ENCODE measurements at regions not wholly inside any gene's neighbourhood (a gene's known extent, or its start where the extent isn't known, plus 50 kb on each side); places are given as distances from the start of the nearest gene placed in this dataset.

- no peak for DNase-seq (ENCODE audit: low spot score)
Observed at GRCh38 chr9:126125577-126125976, 201.1 kb upstream of the MVB12B start.

DNA sequence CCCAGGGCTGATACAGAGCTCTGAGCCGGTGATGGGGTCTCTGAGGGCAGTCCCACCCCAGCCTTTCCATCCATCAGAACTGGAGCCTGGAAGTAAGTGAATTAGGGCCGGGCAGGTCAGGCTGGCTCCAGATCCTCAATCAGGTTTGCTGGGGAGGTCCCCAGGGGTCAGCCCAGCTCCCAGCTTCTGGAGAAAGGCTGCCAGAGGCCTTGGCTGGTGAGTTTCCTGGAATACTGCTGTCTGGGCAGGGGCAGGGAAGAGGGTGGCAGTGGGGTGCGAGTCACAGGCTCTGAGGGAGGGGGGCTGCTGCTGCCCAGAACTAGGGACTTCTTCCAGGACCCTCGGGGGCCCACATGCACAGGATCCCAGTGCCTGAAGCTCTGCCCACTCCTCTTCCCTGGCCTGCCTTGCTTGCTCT is 200.6 kb upstream of the MVB12B start:
- no peak for DNase-seq (ENCODE audit: low spot score)

GRCh38 chr9:126126807-126127206 is 199.8 kb upstream of the MVB12B start:
- DNase-seq (ENCODE audit: low spot score) = no peak

GRCh38 chr9:126127591-126127990 is 199.0 kb upstream of the MVB12B start:
- DNase-seq (ENCODE audit: low spot score) = no peak

- DNase-seq (ENCODE audit: low spot score) = no peak
Observed at GRCh38 chr9:126128494-126129142, 198.0 kb upstream of the MVB12B start.

GRCh38 chr9:126131066-126132010 is 195.3 kb upstream of the MVB12B start:
- no peak for DNase-seq (ENCODE audit: low spot score)

- DNase-seq (ENCODE audit: low spot score) = no peak
Observed at GRCh38 chr9:126132746-126133145, 193.9 kb upstream of the MVB12B start.

DNA sequence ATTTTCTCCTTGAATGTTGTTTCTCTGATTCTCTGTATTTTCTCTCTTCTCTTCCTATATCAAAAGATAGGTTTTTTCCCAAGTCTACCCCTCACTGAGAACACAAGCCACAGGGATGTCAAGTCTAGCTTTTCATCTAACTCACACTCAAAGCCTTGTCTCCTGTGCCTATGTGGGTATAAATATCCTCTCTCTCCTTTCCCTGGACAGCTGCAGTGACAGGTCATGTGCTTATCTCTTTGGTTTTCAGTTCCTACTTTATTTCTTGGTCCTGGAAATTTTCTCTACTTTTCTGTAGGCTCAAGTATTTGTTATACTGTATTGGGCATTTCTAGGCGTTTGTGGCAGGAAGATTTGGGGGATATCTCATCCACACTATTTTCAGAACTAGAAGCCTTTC is 182.4 kb upstream of the MVB12B start:
- DNase-seq (ENCODE audit: low spot score) = no peak

DNA sequence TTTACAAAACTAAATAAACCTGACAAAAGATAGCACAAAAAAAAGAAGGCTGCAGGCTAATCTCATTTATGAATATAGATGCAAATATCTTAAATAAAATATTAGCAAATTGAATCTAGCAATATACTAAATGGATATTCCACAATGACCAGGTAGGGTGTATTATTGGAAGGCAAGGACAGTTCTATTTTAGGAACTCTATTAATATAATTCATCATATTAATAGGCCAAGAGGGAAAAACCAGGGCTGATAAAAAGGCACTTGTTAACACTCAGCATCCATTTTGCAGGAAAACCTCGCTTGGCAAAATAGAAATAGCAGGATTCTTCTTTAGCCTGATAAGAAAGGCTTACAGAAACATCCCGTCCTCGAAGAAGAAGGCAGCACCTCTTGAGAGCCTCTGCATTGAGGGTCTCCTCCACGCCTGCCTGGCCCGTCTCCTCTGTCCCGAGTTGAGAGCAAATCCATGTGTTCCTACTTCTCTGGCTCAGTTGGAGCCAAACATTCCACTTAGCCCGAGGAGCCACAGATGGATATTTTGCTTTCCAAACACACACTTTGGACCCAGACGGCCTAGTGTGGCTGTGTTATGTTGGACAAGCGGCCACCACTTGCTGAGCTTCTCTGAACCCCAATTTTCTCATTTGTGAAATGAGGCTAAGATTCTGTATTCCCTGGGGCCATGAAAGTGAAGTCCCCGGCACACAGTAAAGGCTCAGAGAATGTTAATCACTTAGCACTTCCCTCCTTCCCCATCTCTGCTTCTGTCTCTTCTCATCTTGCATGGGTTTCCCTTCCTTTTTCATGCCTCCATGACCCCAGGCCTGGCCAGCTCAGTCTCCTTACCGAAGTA is 181.8 kb upstream of the MVB12B start:
- no peak for DNase-seq (ENCODE audit: low spot score)

DNA sequence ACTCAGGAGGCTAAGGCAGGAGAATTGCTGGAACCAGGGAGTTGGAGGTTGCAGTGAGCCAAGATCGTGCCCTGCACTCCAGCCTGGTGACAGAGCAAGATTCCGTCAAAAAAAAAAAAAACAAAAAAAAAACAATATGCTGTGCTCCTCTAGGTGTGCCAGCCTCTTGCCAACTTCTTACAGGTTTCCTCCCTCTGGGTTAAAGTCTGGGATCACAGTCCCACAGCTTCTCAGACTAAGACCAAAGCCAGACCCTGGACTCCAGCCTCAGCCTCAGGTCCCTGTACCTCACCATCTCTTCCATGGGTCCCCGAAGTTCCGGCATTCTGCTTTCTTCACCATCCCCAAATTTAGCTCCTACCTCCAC is 180.8 kb upstream of the MVB12B start:
- no peak for DNase-seq (ENCODE audit: low spot score)

DNA sequence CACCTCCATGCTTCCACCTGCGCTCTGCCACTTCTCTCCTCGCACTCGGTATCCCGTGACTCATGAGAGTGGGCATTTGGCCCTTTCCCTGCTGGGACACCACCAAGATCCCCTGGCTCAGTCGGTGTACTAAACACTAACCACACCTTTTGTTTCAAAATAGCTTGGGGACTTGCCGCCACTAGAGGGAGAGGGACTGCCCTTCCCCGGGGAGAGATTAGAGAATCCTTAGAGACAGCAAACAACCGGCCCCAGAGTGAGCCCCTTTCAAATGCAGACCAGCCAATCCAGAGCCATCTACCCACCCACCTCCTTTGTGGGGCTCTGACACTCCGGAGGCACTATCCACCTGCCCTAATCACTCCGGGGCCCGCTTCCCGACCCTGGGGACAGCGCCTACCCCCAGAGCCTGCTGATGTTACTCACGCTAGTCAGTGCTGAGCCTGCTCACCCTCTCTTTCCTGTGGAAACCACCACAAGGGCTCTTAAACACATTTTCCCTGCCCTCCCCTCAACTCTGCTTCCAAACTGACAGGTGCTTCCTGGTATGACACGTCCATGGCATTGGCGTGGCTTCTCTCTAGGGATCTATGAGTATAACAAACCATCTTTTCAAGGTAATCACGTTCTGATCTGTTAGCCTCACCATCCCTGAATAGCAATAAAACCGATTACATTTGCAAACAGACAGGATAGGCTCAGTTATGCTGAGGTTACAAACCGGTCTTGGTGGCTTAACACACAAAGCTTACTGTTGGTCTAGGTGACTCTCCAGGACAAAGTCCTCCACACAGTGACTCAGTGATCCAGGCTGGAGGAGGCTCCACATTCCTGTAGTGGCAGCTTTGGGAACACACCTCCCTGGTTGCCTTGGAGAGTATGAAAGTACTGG is 180.1 kb upstream of the MVB12B start:
- DNase-seq (ENCODE audit: low spot score) = no peak

DNA sequence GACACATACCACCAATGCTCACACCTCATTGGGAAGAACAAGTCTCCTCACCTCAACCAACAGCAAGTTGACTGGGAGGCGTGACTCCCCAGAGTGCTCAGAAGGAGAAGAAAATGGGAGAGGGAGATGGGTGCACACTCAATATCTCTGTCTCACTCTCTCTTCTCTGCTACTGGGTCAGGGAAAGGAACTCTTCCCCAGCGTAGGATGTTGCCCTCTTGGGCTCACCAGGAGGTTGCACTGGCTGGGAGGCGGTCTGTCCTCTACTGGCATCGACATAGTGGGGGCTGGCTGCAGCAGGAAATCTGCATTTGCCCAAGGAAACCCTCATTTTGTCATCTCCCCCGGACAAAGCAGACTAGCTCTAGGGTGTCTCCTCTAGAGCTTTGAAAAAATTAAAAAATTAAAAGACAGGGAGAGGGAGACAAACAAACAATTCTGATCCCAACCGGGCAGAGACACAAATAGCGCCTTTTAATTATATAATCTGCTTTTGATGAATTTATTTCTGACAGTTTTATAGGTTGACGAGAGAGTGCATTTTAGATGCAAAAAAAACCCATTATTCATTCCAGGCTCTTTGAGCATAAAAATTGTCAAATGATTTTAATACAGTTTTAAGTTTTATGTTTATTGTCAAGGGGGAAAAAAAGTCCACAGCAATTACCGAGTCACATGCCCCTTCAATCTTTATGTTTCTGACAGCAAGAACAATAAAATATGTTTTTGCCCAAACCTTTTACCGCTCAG is 179.3 kb upstream of the MVB12B start:
- no peak for DNase-seq (ENCODE audit: low spot score)

DNA sequence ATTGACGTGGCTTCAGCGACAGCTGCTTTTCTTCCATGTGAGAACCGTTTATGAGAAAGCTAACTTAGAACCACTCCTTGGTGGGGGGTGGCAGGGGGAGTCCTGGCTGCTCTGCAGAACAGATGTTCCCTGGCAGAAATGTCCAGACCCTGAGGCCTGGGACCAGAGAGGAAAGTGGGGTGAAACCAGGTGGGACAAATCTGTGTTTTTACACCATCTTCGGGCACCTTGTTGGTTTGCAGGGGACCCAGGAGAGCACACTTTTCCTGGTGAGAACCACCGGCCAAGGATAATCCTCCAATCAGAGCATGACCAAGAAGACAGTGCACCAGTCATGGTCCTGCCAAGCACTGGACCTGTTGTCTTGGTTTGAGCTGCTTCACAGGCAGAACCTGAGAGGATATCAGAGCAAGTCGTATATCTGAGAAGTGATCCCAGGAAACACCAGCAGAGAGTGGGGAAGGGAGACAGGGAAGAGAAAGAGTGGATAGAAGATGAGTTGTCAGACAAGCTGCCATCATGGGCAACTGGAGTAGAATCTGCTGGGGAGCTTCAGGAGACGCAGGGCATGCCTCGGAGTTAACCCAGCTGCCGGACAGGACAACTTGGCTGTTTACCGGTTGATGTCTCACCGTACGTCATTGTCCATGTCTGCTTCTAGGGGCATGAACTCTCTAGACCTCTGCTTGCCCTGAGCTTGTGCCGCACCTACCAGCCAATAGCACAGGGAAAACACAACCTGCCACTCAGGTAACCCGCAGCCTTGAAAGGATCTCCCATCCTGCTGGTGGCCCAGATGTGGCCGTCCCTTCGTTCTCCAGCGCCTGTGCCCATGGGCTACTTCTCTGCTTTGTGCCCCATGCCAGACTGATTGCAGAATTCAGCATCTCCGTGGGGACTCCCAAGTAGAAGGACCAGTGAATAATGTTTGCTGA is 178.4 kb upstream of the MVB12B start:
- no peak for DNase-seq (ENCODE audit: low spot score)

DNA sequence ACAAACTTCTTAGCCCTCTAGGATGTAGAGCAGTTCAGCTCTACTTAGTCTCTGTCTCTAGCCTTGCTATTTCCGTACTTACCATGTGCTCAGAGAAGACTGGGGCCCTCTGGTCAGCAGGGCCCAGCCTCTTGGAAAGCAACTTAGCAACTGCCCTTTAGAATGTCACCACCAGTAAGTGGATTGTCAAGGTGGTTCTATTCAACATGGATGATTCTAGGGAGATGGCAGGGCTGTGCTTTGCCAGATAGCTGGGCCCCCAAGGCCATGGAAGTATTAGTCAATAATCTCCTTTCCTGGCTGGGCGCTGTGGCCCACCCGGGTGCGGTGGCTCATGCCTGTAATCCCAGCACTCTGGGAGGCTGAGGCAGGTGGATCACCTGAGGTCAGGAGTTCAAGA is 177.6 kb upstream of the MVB12B start:
- DNase-seq (ENCODE audit: low spot score) = no peak

GRCh38 chr9:126149661-126150060 is 177.0 kb upstream of the MVB12B start:
- DNase-seq (ENCODE audit: low spot score) = no peak

DNA sequence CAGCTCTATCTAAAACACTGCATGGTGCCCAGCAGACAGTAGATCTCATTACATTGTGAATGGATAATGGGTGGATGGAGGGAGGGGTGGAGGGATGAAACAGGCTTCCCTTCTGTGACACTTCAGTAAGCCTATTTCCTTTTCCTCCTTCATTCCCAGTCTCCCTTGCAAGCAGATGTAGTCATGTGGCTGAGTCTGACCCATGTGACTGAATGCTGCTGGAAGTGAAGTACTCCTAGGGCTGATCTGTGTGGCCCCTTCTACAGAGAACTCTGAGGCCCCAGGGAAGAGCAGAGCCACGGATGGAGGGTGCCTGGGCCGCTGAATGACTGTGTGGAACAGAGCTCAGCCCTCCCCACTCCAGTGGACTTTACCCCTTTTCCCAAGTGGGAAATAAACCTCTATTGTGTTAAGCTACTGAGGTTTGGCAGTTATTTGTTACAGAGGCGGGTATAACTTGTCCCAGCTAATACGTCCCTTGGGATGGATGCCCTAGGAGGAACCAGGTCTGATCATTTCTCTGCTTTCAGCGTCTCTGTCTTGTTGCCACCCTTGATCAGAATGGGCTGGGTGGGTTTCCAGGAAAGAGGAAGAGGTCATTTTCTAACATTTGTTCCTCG is 176.1 kb upstream of the MVB12B start:
- no peak for DNase-seq (ENCODE audit: low spot score)

- no peak for DNase-seq (ENCODE audit: low spot score)
Observed at GRCh38 chr9:126151031-126151685, 175.5 kb upstream of the MVB12B start.

DNA sequence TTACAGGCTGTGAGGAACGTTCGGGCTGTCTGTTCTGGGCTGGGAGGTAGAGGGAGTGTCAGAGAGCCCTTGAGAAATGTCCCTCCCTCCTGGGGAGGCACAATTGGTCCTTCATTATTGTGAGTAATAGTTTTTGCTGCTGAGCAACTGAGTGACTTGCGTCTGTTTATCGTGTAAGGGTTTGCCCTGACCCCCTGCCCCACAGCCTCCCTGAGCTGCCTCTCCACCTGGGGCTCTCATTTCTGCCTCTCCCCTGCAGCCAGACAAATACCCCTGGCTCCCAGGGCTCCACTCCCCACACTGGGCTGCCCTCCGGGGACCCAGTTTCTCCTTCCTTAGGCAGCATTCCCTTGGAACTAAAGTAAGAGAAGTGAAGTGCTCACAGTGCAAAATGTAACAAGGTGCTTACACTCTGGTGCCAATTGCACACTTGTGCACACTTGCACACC is 174.9 kb upstream of the MVB12B start:
- no peak for DNase-seq (ENCODE audit: low spot score)

All from H4 (cell line).